GM18499 (cell line): ENCODE measurements at regions not wholly inside any gene's neighbourhood (a gene's known extent, or its start where the extent isn't known, plus 50 kb on each side); places are given as distances from the start of the nearest gene placed in this dataset.

ENCODE experiments used
- ATAC-seq: cut with Tn5 transposase; IDR thresholded peaks from one replicate; pipeline ENCODE4 v1.9.1; 2021; ENCODE audit warnings: moderate number of reproducible peaks; ENCODE audit not compliant: insufficient read depth, unreplicated experiment

- no peak for ATAC-seq
These were observed 80.0 kb upstream of the CLCN4 start for GRCh38 chrX:10076765-10077164.

DNA sequence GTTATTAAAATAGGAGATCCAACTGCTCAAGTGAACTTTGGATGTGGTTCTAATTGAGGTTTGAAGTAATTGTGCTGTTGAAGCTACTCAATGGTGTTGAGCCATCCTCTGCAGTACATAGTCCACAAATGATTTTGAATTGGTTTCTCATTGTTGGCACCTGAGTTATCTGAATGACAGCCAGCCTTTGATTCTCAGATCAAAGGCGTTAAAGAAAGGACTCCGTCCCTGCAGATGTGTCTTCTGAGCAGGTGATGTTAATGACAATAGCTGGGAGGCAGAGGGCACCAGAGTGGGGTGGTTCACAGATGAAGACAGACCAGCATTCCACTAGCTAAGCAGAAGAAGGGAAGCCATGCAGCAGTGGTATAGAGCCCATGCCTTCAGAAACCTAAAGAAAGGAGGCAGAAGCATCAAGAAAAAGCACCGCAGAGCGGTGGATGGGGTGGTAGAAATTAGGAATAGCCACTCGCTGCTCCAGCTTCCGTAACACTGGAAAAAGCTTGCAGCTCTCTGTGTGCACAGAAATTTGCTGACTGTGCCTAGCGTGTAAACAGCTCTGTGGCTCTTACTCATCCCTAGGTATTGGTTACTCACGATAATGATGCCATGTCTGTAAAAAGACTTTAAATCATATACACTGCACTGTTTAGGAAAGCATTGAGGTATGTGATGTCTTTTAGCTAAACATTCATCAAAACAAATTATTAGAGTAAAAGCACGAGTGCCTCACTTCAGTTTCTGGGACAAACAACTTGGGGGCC is 79.2 kb upstream of the CLCN4 start:
- ATAC-seq, result no peak

GRCh38 chrX:10078266-10078665 is 78.5 kb upstream of the CLCN4 start:
- no peak for ATAC-seq

- ATAC-seq, result no peak
These were observed 77.5 kb upstream of the CLCN4 start for GRCh38 chrX:10079231-10079630.

DNA sequence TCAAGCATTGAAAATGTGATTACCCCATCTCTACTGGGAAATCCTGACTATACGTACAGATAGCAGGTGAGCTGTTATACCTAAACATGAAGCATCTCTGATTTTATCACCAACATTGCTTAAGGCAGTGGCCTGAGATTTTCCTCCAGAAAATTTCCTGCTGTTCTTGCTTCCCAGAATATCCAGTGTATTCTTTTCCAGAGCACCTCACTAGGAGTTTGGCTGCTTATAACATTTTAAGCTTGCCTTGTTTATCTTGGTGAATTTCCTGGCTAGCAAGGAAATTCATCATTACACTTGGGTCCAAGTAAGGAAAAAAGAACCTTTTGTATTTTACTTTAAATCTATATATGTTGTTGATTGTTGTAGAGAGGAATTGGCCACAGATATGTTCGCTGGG is 73.0 kb upstream of the CLCN4 start:
- no peak for ATAC-seq

- ATAC-seq, result no peak
These were observed 71.6 kb upstream of the CLCN4 start for GRCh38 chrX:10085223-10085622.

DNA sequence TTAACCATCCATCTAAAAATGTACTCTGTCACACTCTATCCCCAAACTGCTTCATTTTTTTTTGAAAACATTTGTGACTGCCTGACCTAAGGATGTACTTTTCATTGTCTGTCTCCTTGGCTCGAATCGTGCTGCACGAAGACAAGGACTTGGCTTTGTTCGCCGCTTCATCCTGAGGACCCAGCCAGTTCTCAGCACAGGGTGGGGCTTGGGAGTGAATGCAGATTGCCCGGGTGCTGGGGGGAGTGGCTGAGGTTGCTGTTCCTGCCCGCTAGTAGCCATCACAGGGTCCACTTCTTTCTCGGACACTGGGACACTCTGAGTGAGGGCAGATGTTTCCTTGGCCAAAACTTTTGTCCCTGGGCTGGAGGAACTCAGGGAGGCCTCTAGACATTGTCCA is 70.1 kb upstream of the CLCN4 start:
- ATAC-seq, result no peak

- no peak for ATAC-seq
These were observed 69.4 kb upstream of the CLCN4 start for GRCh38 chrX:10087391-10087790.

GRCh38 chrX:10089378-10089795 is 67.4 kb upstream of the CLCN4 start:
- no peak for ATAC-seq

- no peak for ATAC-seq
These were observed 66.5 kb upstream of the CLCN4 start for GRCh38 chrX:10090319-10090718.

DNA sequence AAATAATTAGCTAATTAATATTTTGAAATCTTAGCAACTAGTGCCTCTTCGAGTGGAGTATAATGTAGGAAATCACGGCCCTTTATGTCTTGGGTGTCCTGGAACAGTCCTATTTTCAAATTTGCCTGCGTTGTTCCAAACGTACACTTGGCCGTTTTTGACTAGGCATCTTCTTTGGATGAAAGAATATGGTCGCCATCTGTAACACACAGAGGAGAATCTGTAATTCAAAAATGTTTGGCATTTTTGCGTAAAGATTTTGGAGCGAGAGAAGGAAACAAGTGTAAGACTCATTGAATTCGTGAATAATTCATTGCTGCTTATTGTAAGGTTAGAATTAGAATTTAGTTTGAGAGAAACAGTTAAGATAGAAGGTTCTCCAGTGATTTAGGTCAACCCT is 61.5 kb upstream of the CLCN4 start:
- no peak for ATAC-seq

GRCh38 chrX:10095698-10096432 is 60.9 kb upstream of the CLCN4 start:
- no peak for ATAC-seq

- ATAC-seq, result no peak
These were observed 58.5 kb upstream of the CLCN4 start for GRCh38 chrX:10098270-10098713.

DNA sequence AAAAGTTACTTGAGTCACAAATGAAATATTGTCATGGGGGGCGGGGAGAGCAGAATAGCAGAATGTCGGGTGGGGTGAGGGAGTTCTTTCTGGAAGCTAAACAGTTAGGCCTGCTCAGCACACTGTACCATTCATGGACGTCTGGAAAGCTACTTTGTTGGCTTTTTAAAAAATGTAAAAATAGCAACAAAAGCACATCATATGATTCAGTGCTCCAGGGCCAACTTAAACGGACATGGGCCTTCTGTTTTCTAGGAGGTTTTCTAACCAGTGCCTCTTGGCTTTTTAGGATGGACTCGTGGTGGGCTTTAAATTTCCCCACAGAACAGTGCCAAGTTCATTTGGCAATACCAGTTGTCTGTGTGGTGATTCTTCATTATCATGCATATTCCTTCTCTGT is 57.4 kb upstream of the CLCN4 start:
- ATAC-seq, result no peak

GRCh38 chrX:10101269-10101668 is 55.5 kb upstream of the CLCN4 start:
- ATAC-seq, result no peak

DNA sequence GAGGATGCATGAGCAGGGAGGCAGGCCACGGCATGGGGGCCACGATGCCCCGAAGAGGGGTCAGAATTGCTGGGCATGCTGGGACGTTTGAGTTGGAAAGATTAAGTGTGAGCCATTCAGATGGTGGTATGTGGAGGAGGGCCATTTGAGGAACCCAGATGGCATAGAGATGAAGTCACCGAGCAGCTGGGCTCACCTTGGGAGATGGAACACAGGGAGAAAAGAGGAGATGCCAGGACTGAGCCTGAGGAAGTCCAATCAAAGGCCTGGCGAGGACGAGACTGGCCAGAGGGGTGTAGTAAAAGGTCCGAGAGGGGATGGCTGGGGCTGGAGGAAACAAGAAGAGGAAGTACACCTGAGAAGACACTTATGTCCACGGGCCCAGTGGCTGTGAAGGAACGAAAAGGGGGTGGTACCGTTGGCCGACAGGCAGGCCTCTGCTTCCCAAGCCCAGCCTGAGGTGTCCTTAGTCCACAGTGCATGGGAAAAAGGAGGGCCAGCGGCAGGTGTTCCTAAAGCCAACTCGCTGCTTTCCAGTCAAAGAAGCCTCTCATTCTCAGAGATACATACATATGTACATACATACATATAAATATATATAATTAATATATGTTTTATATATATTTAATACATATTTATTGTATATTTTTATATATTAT is 54.6 kb upstream of the CLCN4 start:
- no peak for ATAC-seq

DNA sequence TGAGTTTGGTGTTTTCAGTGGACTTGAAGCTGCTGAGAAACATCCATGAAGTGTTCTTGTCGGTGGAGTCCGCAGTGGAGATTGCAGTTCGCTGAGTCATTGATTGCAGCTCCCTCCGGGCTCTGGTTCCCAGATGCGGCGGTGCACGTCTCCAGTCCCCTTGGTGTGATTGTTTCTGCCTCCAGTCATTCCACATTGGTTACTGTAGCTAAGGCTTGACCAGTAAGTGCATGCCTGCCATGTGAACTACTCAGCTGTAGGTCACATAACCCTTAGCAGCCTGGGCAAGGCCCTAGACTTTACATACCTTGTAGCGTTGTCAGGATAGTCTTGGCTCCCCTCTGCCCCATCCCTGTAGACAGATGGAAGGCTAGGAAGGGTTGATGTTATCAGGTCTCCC is 53.8 kb upstream of the CLCN4 start:
- ATAC-seq, result no peak

DNA sequence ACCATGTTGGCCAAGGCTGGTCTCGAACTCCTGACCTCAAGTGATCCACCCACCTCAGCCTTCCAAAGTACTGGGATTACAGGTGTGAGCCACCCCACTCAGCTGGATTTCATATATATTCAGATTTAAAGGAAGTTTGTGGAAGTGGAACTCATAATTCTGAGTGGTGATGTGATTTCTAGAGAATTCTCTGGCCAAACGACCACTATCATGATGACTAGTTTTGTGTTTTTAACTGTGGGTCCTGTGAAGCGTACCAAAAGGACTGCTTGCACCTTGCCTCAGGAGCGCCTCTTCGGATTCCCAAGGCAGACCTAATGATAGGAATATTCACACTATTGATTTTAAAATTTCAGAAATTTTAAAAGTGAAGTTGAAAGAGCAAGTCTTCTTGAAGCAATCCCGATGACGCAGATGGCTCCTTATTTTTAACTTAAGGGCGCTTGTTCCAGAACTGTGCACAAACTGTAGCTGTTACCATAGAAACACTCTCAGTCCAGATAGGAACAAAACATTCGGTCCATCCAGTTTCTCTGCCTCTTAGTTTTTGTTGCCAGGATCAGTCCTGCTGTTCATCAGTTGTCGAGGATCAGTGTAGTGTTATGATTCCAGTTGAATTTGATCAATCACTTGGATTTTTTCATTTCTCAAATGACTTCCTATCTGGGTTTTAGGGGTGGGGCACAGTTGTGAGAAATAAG is 51.7 kb upstream of the CLCN4 start:
- ATAC-seq, result no peak

GRCh38 chrX:10106806-10107205 is 50.0 kb upstream of the CLCN4 start:
- ATAC-seq, result peak; percentile 69
